ENCODE measurements at regions not wholly inside any gene's neighbourhood (a gene's known extent, or its start where the extent isn't known, plus 50 kb on each side); places are given as distances from the start of the nearest gene placed in this dataset.
A peak's percentile ranks its signal among the peaks of the same experiment; 100 is the strongest.

- intact Hi-C loops (cut with micrococcal nuclease), result loop anchor here (5.0 to 10.0 kb wide), 2 partner anchors 338 to 479 kb away; no protein-coding TSS in a partner anchor
- no TSS peak for BruUV-seq (replicated peaks)
- H3K27me3 ChIP-seq (ENCODE audit: control insufficient read depth, insufficient read depth, low read length), result no peaks in the 10 kb centered on the region
Measured at GRCh38 chrX:9343971-9344370, 120.9 kb upstream of the TBL1X start.

More at GRCh38 chrX:9343971-9344370, 120.9 kb upstream of the TBL1X start:
- Histone ChIP-seq H3K79me1 (ENCODE audit: low read depth in 1 of 2, low read length in 2 of 2) (no peaks in the 10 kb centered on the region), H3K56ac (ENCODE audit: extremely low read depth, insufficient read depth, low read length) (no peak overlapping the region), H3K9ac (ENCODE audit: low read depth, low read length) (no peak overlapping the region), H3K4me1 (ENCODE audit: control insufficient read depth, insufficient read depth, low read length) (peaks cover 8% of the 10 kb centered on the region), H4K5ac (ENCODE audit: low read depth, low read length) (no peak overlapping the region), H3K36me3 (ENCODE audit: control insufficient read depth, insufficient read depth, low read length) (no peaks in the 10 kb centered on the region), H2AK9ac (replicated peaks; ENCODE audit: low read depth, low read length, poor library complexity) (no peak overlapping the region), H3K27ac (ENCODE audit: insufficient read depth, low read length) (no peak overlapping the region), H3K23ac (ENCODE audit: low read depth, low read length) (no peak overlapping the region), H3K9me3 (ENCODE audit: control insufficient read depth, insufficient read depth, low read length) (no peaks in the 10 kb centered on the region), H3K14ac (replicated peaks; ENCODE audit: low read depth, low read length) (no peak overlapping the region), H2AFZ (replicated peaks; ENCODE audit: low read length, poor library complexity) (no peak overlapping the region), H3K18ac (ENCODE audit: low read depth, low read length) (no peak overlapping the region), H3K4ac (ENCODE audit: low read depth, low read length) (no peak overlapping the region), H2BK15ac (ENCODE audit: low read depth, low read length) (0 out of 3 replicates have a peak overlapping the region, but pooled peaks have one; percentile 37), H3K4me2 (ENCODE audit: low read depth, low read length) (no peak overlapping the region), H4K8ac (ENCODE audit: low read depth in 2 of 2, low read length in 2 of 2) (no peak overlapping the region; a peak in 1 of 4 replicates), H2BK120ac (ENCODE audit: low read depth, low read length) (0 out of 2 replicates have a peak overlapping the region, but pooled peaks have one; percentile 10), H4K20me1 (ENCODE audit: insufficient read depth, low read length) (no peaks in the 10 kb centered on the region), H3K9me1 (ENCODE audit: insufficient read depth, low read length) (no peaks in the 10 kb centered on the region; the same call in 1 of the 2 replicates), H3K4me3 (ENCODE audit: insufficient read depth, low read depth, low read length) (no peak overlapping the region), H2BK20ac (ENCODE audit: low read depth, low read length) (no peak overlapping the region), H2AK5ac (ENCODE audit: low read depth, low read length) (peak overlapping the region; percentile 65), H2BK5ac (ENCODE audit: low read depth, low read length, poor library complexity, severe bottlenecking) (no peak overlapping the region), H4K91ac (ENCODE audit: insufficient read depth, low read depth, low read length) (no peak overlapping the region)
- no peak for TF ChIP-seq BHLHE40 (IDR thresholded peaks at IDR 0.05; ENCODE audit: low read depth, low read length)
- no peak for TF ChIP-seq USF2 (IDR thresholded peaks at IDR 0.05; ENCODE audit: low read depth, low read length)
- no peak for TF ChIP-seq RFX5 (IDR thresholded peaks at IDR 0.05; ENCODE audit: low read depth, low read length)
- TF ChIP-seq RCOR1 (IDR thresholded peaks at IDR 0.05; ENCODE audit: insufficient replicate concordance, low read length), result no peak
- TF ChIP-seq MXI1 (IDR thresholded peaks at IDR 0.05; ENCODE audit: borderline replicate concordance, low read depth, low read length), result no peak
- in situ Hi-C loops (cut with MboI; ENCODE audit: low sequenced_read_pairs), result no loop called here
- dilution Hi-C loops (cut with HindIII; ENCODE audit: low sequenced_read_pairs, unreplicated experiment), result no loop called here
- ATAC-seq (ENCODE audit: low read depth) (no peak), DNase-seq (no peak)
- ChIA-PET CTCF (interaction anchor here (0.6 kb wide), 1 partner anchor 183 kb away, joined by 4 read pairs; no protein-coding TSS in a partner anchor), POLR2A (ENCODE audit: unreplicated experiment) (no interaction called here)
- WGBS, 2 experiments (ENCODE audit: extremely low coverage in 2 of 2, insufficient read length in 1 of 2), result no CpG with 5 or more reads among the region's 7 CpGs

All from IMR-90 (cell line).